Tibial artery (tissue), 4 donors: ENCODE measurements at regions not wholly inside any gene's neighbourhood (a gene's known extent, or its start where the extent isn't known, plus 50 kb on each side); places are given as distances from the start of the nearest gene placed in this dataset.

Experiments
- DNase-seq, 2 donors: peaks; one replicate each; pipeline ENCODE4 v3.0.0-alpha.2; 2019
- H3K27ac ChIP-seq, 2 donors: fragments of 200-600 bp; sonication (generic) in 1 of 2; 1 replicate in 1 of 2; 2 replicates in 1 of 2; pipeline ENCODE4 v1.5.1; 2018 to 2019; ENCODE audit warnings: mild to moderate bottlenecking in 1 of 2
- H3K27me3 ChIP-seq, 2 donors: fragments of 200-600 bp; sonication (generic) in 1 of 2; one replicate each; pipeline versions ENCODE4 v1.5.1 to v1.6.0; 2016 to 2019
- H3K36me3 ChIP-seq, 3 donors: fragments of 200-600 bp; sonication (generic) in 2 of 3; one replicate each; pipeline ENCODE4 v1.5.1; 2016 to 2019; ENCODE audit warnings: mild to moderate bottlenecking in 2 of 3
- H3K4me1 ChIP-seq, 4 donors: fragments of 200-600 bp; sonication (generic) in 2 of 4; 1 replicate in 3 of 4; 2 replicates in 1 of 4; pipeline ENCODE4 v1.5.1; 2016 to 2019
- H3K4me3 ChIP-seq, 2 donors: fragments of 200-600 bp; sonication (generic) in 1 of 2; 1 replicate in 1 of 2; 2 replicates in 1 of 2; pipeline ENCODE4 v1.5.1; 2018 to 2019; ENCODE audit warnings: mild to moderate bottlenecking in 2 of 2
- H3K9me3 ChIP-seq, 3 donors: fragments of 200-600 bp; sonication (generic) in 1 of 3; one replicate each; pipeline ENCODE4 v1.5.1; 2016 to 2019
- CTCF ChIP-seq, 2 experiments: fragments of 200-600 bp in 1 of 2; fragments of 450-650 bp in 1 of 2; IDR thresholded peaks; one replicate each; pipeline ENCODE4 v1.5.1; 2017 to 2019; ENCODE audit warnings: antibody characterized with exemption in 2 of 2, mild to moderate bottlenecking in 1 of 2, moderate library complexity in 1 of 2
- intact Hi-C: fragments of 100-400 bp; cut with DNase I; formaldehyde crosslinking; loops from one replicate; pipeline ENCODE4 v1.15.0; 2023; ENCODE audit warnings: low total_unique reads

- no peaks in the 10 kb centered on the region for H3K9me3 ChIP-seq
- no peaks in the 10 kb centered on the region for H3K27me3 ChIP-seq
- no peak for TF ChIP-seq CTCF (IDR thresholded peaks at IDR 0.05)
- H3K27ac ChIP-seq, result no peak overlapping the region
- no peak overlapping the region for H3K4me3 ChIP-seq
- intact Hi-C loops, result no loop called here
- H3K36me3 ChIP-seq, result no peaks in the 10 kb centered on the region
- DNase-seq, result no peak
- no peaks in the 10 kb centered on the region for H3K4me1 ChIP-seq
These were observed 1318.9 kb downstream of the OLFM4 start for GRCh38 chr13:54347531-54347930.

- Histone ChIP-seq H3K4me3 (no peak overlapping the region), H3K36me3 (no peaks in the 10 kb centered on the region), H3K9me3 (no peaks in the 10 kb centered on the region), H3K27ac (no peak overlapping the region), H3K27me3 (no peaks in the 10 kb centered on the region), H3K4me1 (no peaks in the 10 kb centered on the region)
- TF ChIP-seq CTCF (IDR thresholded peaks at IDR 0.05), result no peak
- intact Hi-C loops, result no loop called here
- DNase-seq, result no peak
These were observed 1327.6 kb downstream of the OLFM4 start for GRCh38 chr13:54356209-54356608.

- no peak for TF ChIP-seq CTCF (IDR thresholded peaks at IDR 0.05)
- Histone ChIP-seq H3K4me1 (no peaks in the 10 kb centered on the region), H3K36me3 (no peaks in the 10 kb centered on the region), H3K27ac (no peak overlapping the region), H3K9me3 (no peaks in the 10 kb centered on the region), H3K4me3 (no peak overlapping the region), H3K27me3 (no peaks in the 10 kb centered on the region)
- intact Hi-C loops, result no loop called here
- DNase-seq, result no peak
These were observed 1328.2 kb downstream of the OLFM4 start for GRCh38 chr13:54356849-54357248.

GRCh38 chr13:54357284-54357933 lies 1328.8 kb downstream of the OLFM4 start:
- DNase-seq, result no peak

GRCh38 chr13:54361460-54361859 lies 1332.8 kb downstream of the OLFM4 start:
- no peak for DNase-seq
- no peaks in the 10 kb centered on the region for H3K36me3 ChIP-seq
- H3K9me3 ChIP-seq, result no peaks in the 10 kb centered on the region
- intact Hi-C loops, result no loop called here
- no peaks in the 10 kb centered on the region for H3K27me3 ChIP-seq
- H3K4me1 ChIP-seq, result no peaks in the 10 kb centered on the region
- no peak for TF ChIP-seq CTCF (IDR thresholded peaks at IDR 0.05)
- H3K27ac ChIP-seq, result no peak overlapping the region
- H3K4me3 ChIP-seq, result no peak overlapping the region

More at GRCh38 chr13:54357284-54357933, 1328.8 kb downstream of the OLFM4 start:
- no peaks in the 10 kb centered on the region for H3K9me3 ChIP-seq
- no peaks in the 10 kb centered on the region for H3K27me3 ChIP-seq
- H3K4me3 ChIP-seq, result no peak overlapping the region
- no peaks in the 10 kb centered on the region for H3K4me1 ChIP-seq
- no peak overlapping the region for H3K27ac ChIP-seq
- no peak for TF ChIP-seq CTCF (IDR thresholded peaks at IDR 0.05)
- H3K36me3 ChIP-seq, result no peaks in the 10 kb centered on the region
- intact Hi-C loops, result no loop called here

GRCh38 chr13:54366728-54367127 lies 1338.1 kb downstream of the OLFM4 start:
- no peak for DNase-seq
- intact Hi-C loops, result no loop called here
- Histone ChIP-seq H3K9me3 (no peaks in the 10 kb centered on the region), H3K4me3 (no peak overlapping the region), H3K27me3 (no peaks in the 10 kb centered on the region), H3K36me3 (no peaks in the 10 kb centered on the region), H3K4me1 (no peaks in the 10 kb centered on the region), H3K27ac (no peak overlapping the region)
- TF ChIP-seq CTCF (IDR thresholded peaks at IDR 0.05), result no peak
